Tibial nerve (tissue), 4 donors: ENCODE measurements at regions not wholly inside any gene's neighbourhood (a gene's known extent, or its start where the extent isn't known, plus 50 kb on each side); places are given as distances from the start of the nearest gene placed in this dataset.

Experiments used
- CTCF ChIP-seq, 5 experiments: fragments of 200-600 bp in 3 of 5; fragments of 450-650 bp in 2 of 5; sonication (generic) in 3 of 5; IDR thresholded peaks; one replicate each; pipeline ENCODE4 v1.5.1; 2016 to 2019; ENCODE audit warnings: antibody characterized with exemption in 5 of 5, mild to moderate bottlenecking in 3 of 5, moderate library complexity in 2 of 5
- EP300 ChIP-seq, 2 donors: sonication (generic); formaldehyde crosslinking; IDR thresholded peaks; one replicate each; pipeline ENCODE4 v1.6.1; 2017; ENCODE audit warnings: antibody characterized with exemption in 2 of 2, mild to moderate bottlenecking in 1 of 2
- POLR2A ChIP-seq, 2 donors: fragments of 450-650 bp; IDR thresholded peaks; one replicate each; pipeline ENCODE4 v1.6.1; 2017; ENCODE audit warnings: antibody characterized with exemption in 2 of 2, mild to moderate bottlenecking in 2 of 2, moderate library complexity in 2 of 2

- TF ChIP-seq CTCF (IDR thresholded peaks at IDR 0.05) (no peak), EP300 (IDR thresholded peaks at IDR 0.05) (no peak), POLR2A (IDR thresholded peaks at IDR 0.05) (no peak)
Measured at GRCh38 chr12:58071994-58072393, 130.6 kb downstream of the ATP23 start.
